ENCODE measurements at regions not wholly inside any gene's neighbourhood (a gene's known extent, or its start where the extent isn't known, plus 50 kb on each side); places are given as distances from the start of the nearest gene placed in this dataset.

GRCh38 chr6:133787859-133788505, 100.9 kb upstream of the TCF21 start:
- TF ChIP-seq CTCF (IDR thresholded peaks at IDR 0.05) = no peak
- TF ChIP-seq ZFX (IDR thresholded peaks at IDR 0.05; ENCODE audit: borderline replicate concordance) = no peak
